ENCODE measurements at regions not wholly inside any gene's neighbourhood (a gene's known extent, or its start where the extent isn't known, plus 50 kb on each side); places are given as distances from the start of the nearest gene placed in this dataset.

- Mint-ChIP-seq H3K36me3 (ENCODE audit: insufficient read depth, unreplicated experiment) (no peaks in the 10 kb centered on the region), H3K9me3 (ENCODE audit: low read depth, unreplicated experiment) (no peaks in the 10 kb centered on the region), H3K4me1 (ENCODE audit: low read depth, unreplicated experiment) (no peaks in the 10 kb centered on the region), H3K27ac (ENCODE audit: unreplicated experiment) (no peak overlapping the region), H3K27me3 (ENCODE audit: unreplicated experiment) (no peaks in the 10 kb centered on the region), H3K4me3 (ENCODE audit: low read depth, unreplicated experiment) (no peak overlapping the region)
- intact Hi-C loops (cut with micrococcal nuclease; ENCODE audit: unreplicated experiment) = no loop called here
- no peak for DNase-seq
- no peak for TF ChIP-seq CTCF (IDR thresholded peaks at IDR 0.05; ENCODE audit: unreplicated experiment)
- BruUV-seq (replicated peaks) = no TSS peak
- CTCF ChIA-PET = interaction anchor here (0.7 kb wide), 1 partner anchor 280 kb away, joined by 3 read pairs; no protein-coding TSS in a partner anchor
These were observed 634.9 kb downstream of the LTN1 start for GRCh38 chr21:28357743-28358142.

- intact Hi-C loops (cut with micrococcal nuclease; ENCODE audit: unreplicated experiment) = no loop called here
- no peak for DNase-seq
- Mint-ChIP-seq H3K4me1 (ENCODE audit: low read depth, unreplicated experiment) (no peaks in the 10 kb centered on the region), H3K9me3 (ENCODE audit: low read depth, unreplicated experiment) (no peaks in the 10 kb centered on the region), H3K4me3 (ENCODE audit: low read depth, unreplicated experiment) (no peak overlapping the region), H3K27me3 (ENCODE audit: unreplicated experiment) (no peaks in the 10 kb centered on the region), H3K27ac (ENCODE audit: unreplicated experiment) (no peak overlapping the region), H3K36me3 (ENCODE audit: insufficient read depth, unreplicated experiment) (no peaks in the 10 kb centered on the region)
- no peak for TF ChIP-seq CTCF (IDR thresholded peaks at IDR 0.05; ENCODE audit: unreplicated experiment)
- BruUV-seq (replicated peaks) = no TSS peak
- CTCF ChIA-PET = no interaction called here
These were observed 636.3 kb downstream of the LTN1 start for GRCh38 chr21:28356422-28356821.

GRCh38 chr21:28345934-28346333, 646.7 kb downstream of the LTN1 start:
- no peak for TF ChIP-seq CTCF (IDR thresholded peaks at IDR 0.05; ENCODE audit: unreplicated experiment)
- Mint-ChIP-seq H3K9me3 (ENCODE audit: low read depth, unreplicated experiment) (no peaks in the 10 kb centered on the region), H3K4me3 (ENCODE audit: low read depth, unreplicated experiment) (no peak overlapping the region), H3K4me1 (ENCODE audit: low read depth, unreplicated experiment) (no peaks in the 10 kb centered on the region), H3K36me3 (ENCODE audit: insufficient read depth, unreplicated experiment) (no peaks in the 10 kb centered on the region), H3K27me3 (ENCODE audit: unreplicated experiment) (no peaks in the 10 kb centered on the region), H3K27ac (ENCODE audit: unreplicated experiment) (no peak overlapping the region)
- intact Hi-C loops (cut with micrococcal nuclease; ENCODE audit: unreplicated experiment) = no loop called here
- BruUV-seq (replicated peaks) = no TSS peak
- no peak for DNase-seq
- CTCF ChIA-PET = no interaction called here

- Mint-ChIP-seq H3K36me3 (ENCODE audit: insufficient read depth, unreplicated experiment) (no peaks in the 10 kb centered on the region), H3K27me3 (ENCODE audit: unreplicated experiment) (no peaks in the 10 kb centered on the region), H3K9me3 (ENCODE audit: low read depth, unreplicated experiment) (no peaks in the 10 kb centered on the region), H3K27ac (ENCODE audit: unreplicated experiment) (no peak overlapping the region), H3K4me3 (ENCODE audit: low read depth, unreplicated experiment) (no peak overlapping the region), H3K4me1 (ENCODE audit: low read depth, unreplicated experiment) (no peaks in the 10 kb centered on the region)
- intact Hi-C loops (cut with micrococcal nuclease; ENCODE audit: unreplicated experiment) = no loop called here
- TF ChIP-seq CTCF (IDR thresholded peaks at IDR 0.05; ENCODE audit: unreplicated experiment) = no peak
- BruUV-seq (replicated peaks) = no TSS peak
- CTCF ChIA-PET = interaction anchor here (0.9 kb wide), 1 partner anchor 15 kb away, joined by 3 read pairs; no protein-coding TSS in a partner anchor
- DNase-seq = no peak
These were observed 647.7 kb downstream of the LTN1 start for GRCh38 chr21:28344985-28345384.
